H1 (cell line): ENCODE measurements at regions not wholly inside any gene's neighbourhood (a gene's known extent, or its start where the extent isn't known, plus 50 kb on each side); places are given as distances from the start of the nearest gene placed in this dataset.

ENCODE experiments used
- CTCF ChIA-PET: fragments of 300-600 bp; sonication (Branson Sonifier 250); formaldehyde crosslinking; loops from one replicate; lab custom pipeline; 2021; ENCODE audit not compliant: partially characterized antibody; lab: Charles Lee
- POLR2A ChIA-PET: fragments of 300-600 bp; sonication (Branson Sonifier 250); formaldehyde crosslinking; loops from one replicate; lab custom pipeline; 2021; ENCODE audit warnings: inconsistent platforms; ENCODE audit not compliant: partially characterized antibody; lab: Charles Lee
- DNase-seq, 2 experiments: peaks; one replicate each; pipeline versions ENCODE4 v3.0.0 to v3.0.0-alpha.2; 2010 to 2022; ENCODE audit warnings: low spot score in 2 of 2, low read depth in 1 of 2, mixed read lengths in 1 of 2
- FAIRE-seq: peaks from 2 replicates; lab custom pipeline; 2011; peaks lifted over from hg19 to GRCh38; lab: Jason Lieb, UNC
- H2AFZ ChIP-seq: 2 replicates; pipeline ENCODE4 v1.8.1; 2012; ENCODE audit warnings: low read length, inconsistent platforms
- H2AK5ac ChIP-seq: 2 replicates; pipeline ENCODE4 v1.6.1; 2013; ENCODE audit warnings: low read depth, low read length
- H2BK120ac ChIP-seq: replicated peaks from 2 replicates; pipeline ENCODE3; 2013; ENCODE audit warnings: low read depth, low read length, inconsistent platforms
- H2BK12ac ChIP-seq: 2 replicates; pipeline ENCODE4 v1.6.1; 2013; ENCODE audit warnings: low read depth, low read length
- H2BK15ac ChIP-seq: 2 replicates; pipeline ENCODE4 v1.6.1; 2013; ENCODE audit warnings: low read length
- H2BK20ac ChIP-seq: 2 replicates; pipeline ENCODE4 v1.6.1; 2013; ENCODE audit warnings: low read length
- H2BK5ac ChIP-seq: 2 replicates; pipeline ENCODE4 v1.6.1; 2013; ENCODE audit warnings: low read depth, low read length
- H3K14ac ChIP-seq: 2 replicates; pipeline ENCODE4 v1.6.1; 2013; ENCODE audit warnings: inconsistent platforms; ENCODE audit not compliant: insufficient read length
- H3K18ac ChIP-seq: 2 replicates; pipeline ENCODE4 v1.6.1; 2013; ENCODE audit warnings: low read length; ENCODE audit errors: extremely low read depth
- H3K23ac ChIP-seq: 2 replicates; pipeline ENCODE4 v1.6.1; 2013; ENCODE audit warnings: inconsistent platforms; ENCODE audit not compliant: insufficient read length
- H3K23me2 ChIP-seq: 2 replicates; pipeline ENCODE4 v1.6.1; 2013; ENCODE audit warnings: low read depth, low read length
- H3K27ac ChIP-seq: 2 replicates; pipeline ENCODE4 v1.6.1; 2011; ENCODE audit warnings: low read depth, low read length, inconsistent platforms
- H3K27me3 ChIP-seq, 4 experiments: replicated peaks in 1 of 4; 1 replicate in 1 of 4; 2 replicates in 3 of 4; pipeline versions ENCODE4 v1.6.1 to v1.8.1; 2011 to 2013; ENCODE audit warnings: low read length in 3 of 4, mild to moderate bottlenecking in 3 of 4, inconsistent platforms in 2 of 4, mixed read lengths in 2 of 4, moderate library complexity in 1 of 4; ENCODE audit not compliant: control insufficient read depth in 3 of 4, insufficient read depth in 3 of 4; ENCODE audit errors: extremely low read depth in 1 of 4
- H3K36me3 ChIP-seq, 4 experiments: 2 replicates each; pipeline versions ENCODE4 v1.6.1 to v1.8.1; 2011 to 2013; ENCODE audit warnings: mild to moderate bottlenecking in 4 of 4, low read length in 3 of 4, moderate library complexity in 2 of 4, control low read depth in 1 of 4, inconsistent platforms in 1 of 4; ENCODE audit not compliant: insufficient read depth in 4 of 4, control insufficient read depth in 2 of 4
- H3K4ac ChIP-seq: replicated peaks from 2 replicates; pipeline ENCODE3; 2013; ENCODE audit warnings: low read length, low read depth, mixed read lengths, inconsistent platforms; ENCODE audit not compliant: insufficient read length
- H3K4me1 ChIP-seq, 4 experiments: replicated peaks in 1 of 4; 1 replicate in 1 of 4; 2 replicates in 3 of 4; pipeline versions ENCODE4 v1.6.1 to v1.8.1; 2011 to 2013; ENCODE audit warnings: low read length in 3 of 4, inconsistent platforms in 2 of 4, mixed read lengths in 1 of 4; ENCODE audit not compliant: insufficient read depth in 4 of 4, control insufficient read depth in 3 of 4
- H3K4me2 ChIP-seq, 2 experiments: 2 replicates each; pipeline versions ENCODE4 v1.6.1 to v1.8.1; 2011 to 2013; ENCODE audit warnings: low read depth in 2 of 2, low read length in 2 of 2, control low read depth in 1 of 2, inconsistent platforms in 1 of 2, mild to moderate bottlenecking in 1 of 2; ENCODE audit not compliant: insufficient read depth in 1 of 2
- H3K4me3 ChIP-seq, 4 experiments: fragments of 200-600, 300-600 bp in 1 of 4; sonication (generic), shearing (Covaris generic), sonication (Bioruptor Twin) in 1 of 4; 2 replicates each; pipeline versions ENCODE4 v1.5.1 to v1.8.1; 2011 to 2016; ENCODE audit warnings: low read length in 4 of 4, low read depth in 3 of 4, control low read depth in 2 of 4, inconsistent platforms in 2 of 4, mild to moderate bottlenecking in 2 of 4, mixed read lengths in 1 of 4, moderate library complexity in 1 of 4; ENCODE audit not compliant: insufficient read depth in 2 of 4; ENCODE audit errors: extremely low read depth in 1 of 4
- H3K56ac ChIP-seq: replicated peaks from 2 replicates; pipeline ENCODE3; 2013; ENCODE audit warnings: low read depth, mild to moderate bottlenecking, mixed read lengths, low read length, inconsistent platforms; ENCODE audit not compliant: insufficient read length
- H3K79me1 ChIP-seq: 2 replicates; pipeline ENCODE4 v1.6.1; 2013; ENCODE audit warnings: low read depth, low read length, control low read depth
- H3K79me2 ChIP-seq, 2 experiments: 2 replicates each; pipeline versions ENCODE4 v1.6.1 to v1.8.1; 2012 to 2013; ENCODE audit warnings: low read length in 2 of 2, mild to moderate bottlenecking in 2 of 2, inconsistent platforms in 1 of 2; ENCODE audit not compliant: insufficient read depth in 2 of 2, control insufficient read depth in 1 of 2
- H3K9ac ChIP-seq, 4 experiments: replicated peaks in 1 of 4; 1 replicate in 1 of 4; 2 replicates in 3 of 4; pipeline versions ENCODE4 v1.6.1 to v1.8.1; 2011 to 2013; ENCODE audit warnings: low read depth in 3 of 4, low read length in 3 of 4, control low read depth in 2 of 4, mild to moderate bottlenecking in 2 of 4, moderate library complexity in 2 of 4, inconsistent platforms in 1 of 4; ENCODE audit errors: extremely low read depth in 1 of 4
- H3K9me3 ChIP-seq, 2 experiments: 2 replicates each; pipeline versions ENCODE4 v1.6.1 to v1.8.1; 2012 to 2013; ENCODE audit warnings: mild to moderate bottlenecking in 2 of 2, moderate library complexity in 2 of 2, control low read depth in 1 of 2, inconsistent platforms in 1 of 2, low read depth in 1 of 2, low read length in 1 of 2, mixed read lengths in 1 of 2; ENCODE audit not compliant: insufficient read depth in 2 of 2
- H4K20me1 ChIP-seq, 2 experiments: replicated peaks in 1 of 2; 2 replicates each; pipeline versions ENCODE3 to v1.8.1; 2011 to 2013; ENCODE audit warnings: inconsistent platforms in 2 of 2, low read length in 2 of 2, mild to moderate bottlenecking in 1 of 2; ENCODE audit not compliant: insufficient read depth in 2 of 2, control insufficient read depth in 1 of 2
- H4K5ac ChIP-seq: 2 replicates; pipeline ENCODE4 v1.6.1; 2013; ENCODE audit warnings: low read length, low read depth, mixed read lengths, inconsistent platforms; ENCODE audit not compliant: insufficient read length
- H4K8ac ChIP-seq: 2 replicates; pipeline ENCODE4 v1.8.0; 2013; ENCODE audit warnings: mild to moderate bottlenecking, moderate library complexity, low read length, inconsistent platforms; ENCODE audit not compliant: insufficient read depth; ENCODE audit errors: extremely low read depth
- H4K91ac ChIP-seq: replicated peaks from 2 replicates; pipeline ENCODE3; 2013; ENCODE audit warnings: low read length, mixed read lengths, inconsistent platforms; ENCODE audit not compliant: insufficient read length
- BCL11A ChIP-seq, 2 experiments: IDR thresholded peaks; one replicate each; pipeline ENCODE4 v1.6.1; 2011; ENCODE audit warnings: low read depth in 2 of 2, low read length in 2 of 2, mild to moderate bottlenecking in 2 of 2
- CBX5 ChIP-seq: fragments of 300-800, 300-1000 bp; sonication (generic); IDR thresholded peaks from 2 replicates; pipeline ENCODE4 v1.7.1; 2016; ENCODE audit warnings: antibody characterized with exemption, low read length, low read depth
- CREB1 ChIP-seq: IDR thresholded peaks from 2 replicates; pipeline ENCODE4 v1.6.1; 2012; ENCODE audit warnings: inconsistent platforms
- FOSL1 ChIP-seq: IDR thresholded peaks from 2 replicates; pipeline ENCODE4 v1.6.1; 2011; ENCODE audit warnings: mild to moderate bottlenecking, low read depth, low read length, moderate library complexity; ENCODE audit not compliant: insufficient read depth
- KDM4A ChIP-seq: IDR thresholded peaks from one replicate; pipeline ENCODE4 v1.7.1; 2012; ENCODE audit warnings: low read depth, mild to moderate bottlenecking, moderate library complexity, low read length, inconsistent platforms; ENCODE audit not compliant: severe bottlenecking
- MAFK ChIP-seq: IDR thresholded peaks from 2 replicates; pipeline ENCODE4 v1.6.1; 2012; ENCODE audit warnings: low read depth, mild to moderate bottlenecking, improper control_type of control experiment, low read length
- POLR2AphosphoS5 ChIP-seq: IDR thresholded peaks from 2 replicates; pipeline ENCODE4 v1.6.1; 2011; ENCODE audit warnings: low read depth, low read length
- SP1 ChIP-seq: IDR thresholded peaks from 2 replicates; pipeline ENCODE4 v1.6.1; 2011; ENCODE audit warnings: low read depth, low read length
- ZNF274 ChIP-seq: IDR thresholded peaks from 2 replicates; pipeline ENCODE4 v1.7.0; 2012; ENCODE audit warnings: low read length, borderline replicate concordance; ENCODE audit errors: extremely low read depth
- WGBS, 2 experiments: shearing (Covaris generic) in 1 of 2; methylation state at CpG; one replicate each; pipeline versions ENCODE4 v1.1.6 to v1.1.7; 2013 to 2015; ENCODE audit warnings: low lambda C conversion rate in 2 of 2, mixed read lengths in 2 of 2, inconsistent platforms in 1 of 2, low coverage in 1 of 2, missing lambda C conversion rate in 1 of 2; ENCODE audit not compliant: insufficient replicate concordance in 2 of 2, insufficient coverage in 1 of 2, insufficient read length in 1 of 2; ENCODE audit errors: extremely low coverage in 1 of 2, missing lambda C conversion rate in 1 of 2; 5-methylcytosine and 5-hydroxymethylcytosine counted together

DNA sequence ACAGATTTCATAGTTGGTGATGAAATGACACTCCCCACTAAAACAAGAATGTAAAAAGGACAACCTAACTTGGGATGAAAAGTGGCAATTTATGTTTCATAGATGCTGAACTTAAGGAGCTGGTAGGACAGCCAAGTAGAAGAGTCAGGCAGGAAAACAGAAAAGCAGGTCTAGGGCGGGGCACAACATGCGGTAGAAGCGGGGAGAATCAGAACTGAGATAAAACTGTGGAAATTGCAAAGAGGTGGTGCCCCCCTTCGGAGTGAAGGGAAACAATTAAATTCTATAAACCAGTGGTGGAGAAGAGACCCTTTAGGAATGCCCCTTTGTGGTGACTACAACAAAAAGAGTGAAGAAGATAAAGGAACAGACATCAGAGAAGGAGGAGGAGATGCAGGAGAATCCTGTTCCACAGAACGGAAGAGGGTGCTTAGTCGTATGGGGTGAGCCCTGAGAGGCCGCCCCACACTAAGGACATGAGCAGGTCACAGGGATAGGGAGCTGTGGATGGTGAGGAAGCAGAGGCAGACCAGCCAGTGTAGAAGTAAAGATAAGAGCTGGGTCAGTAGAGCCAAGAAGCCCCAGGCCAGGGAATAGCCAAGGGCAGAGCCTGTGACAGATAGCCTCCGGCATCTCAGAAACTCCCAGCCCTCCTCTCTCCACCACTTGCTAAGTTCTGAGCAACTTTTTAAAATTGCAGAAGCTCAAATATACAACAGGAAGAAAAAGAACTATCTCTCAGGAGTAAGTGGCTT lies 100.3 kb upstream of the DOCK9 start:
- DNase-seq: no peak

More for the DNA sequence above, 100.3 kb upstream of the DOCK9 start:
- H2BK120ac ChIP-seq: no peak overlapping the region
- H3K79me1 ChIP-seq: no peaks in the 10 kb centered on the region
- H3K4ac ChIP-seq: no peak overlapping the region
- no peak for TF ChIP-seq SP1
- no peak for TF ChIP-seq ZNF274
- TF ChIP-seq BCL11A (IDR thresholded peaks at IDR 0.05; ENCODE audit: low read depth in 2 of 2, low read length in 2 of 2): no peak
- TF ChIP-seq POLR2AphosphoS5: no peak
- no peak for TF ChIP-seq CBX5
- TF ChIP-seq CREB1: no peak
- TF ChIP-seq FOSL1: no peak
- no peak for TF ChIP-seq KDM4A
- no peak for TF ChIP-seq MAFK
- H2BK20ac ChIP-seq: no peak overlapping the region
- no peak overlapping the region for H4K8ac ChIP-seq
- H3K4me3 ChIP-seq: no peak overlapping the region
- H3K9ac ChIP-seq: no peak overlapping the region
- H3K4me1 ChIP-seq: no peaks in the 10 kb centered on the region
- no peak overlapping the region for H2BK5ac ChIP-seq
- no peak overlapping the region for H2BK15ac ChIP-seq
- no peak overlapping the region for H3K27ac ChIP-seq
- H3K23me2 ChIP-seq: no peaks in the 10 kb centered on the region
- H3K9me3 ChIP-seq: no peaks in the 10 kb centered on the region
- no peak for FAIRE-seq
- no peaks in the 10 kb centered on the region for H3K79me2 ChIP-seq
- no peak overlapping the region for H3K23ac ChIP-seq
- H3K14ac ChIP-seq: no peak overlapping the region
- no peak overlapping the region for H3K56ac ChIP-seq
- H3K18ac ChIP-seq: no peak overlapping the region
- H3K27me3 ChIP-seq: no peaks in the 10 kb centered on the region
- no peak overlapping the region for H2BK12ac ChIP-seq
- H2AFZ ChIP-seq: no peak overlapping the region
- no peaks in the 10 kb centered on the region for H3K36me3 ChIP-seq
- ChIA-PET CTCF (interaction anchor here (0.9 to 1.8 kb wide), 3 partner anchors 9 to 49 kb away, joined by 3 to 4 read pairs (median 4); no protein-coding TSS in a partner anchor), POLR2A (no interaction called here)
- H2AK5ac ChIP-seq: no peak overlapping the region
- H4K20me1 ChIP-seq: no peaks in the 10 kb centered on the region
- H3K4me2 ChIP-seq: no peak overlapping the region
- H4K91ac ChIP-seq: no peak overlapping the region
- no peak overlapping the region for H4K5ac ChIP-seq
- 81% methylated on average over 8 of the region's 8 CpGs; no CpG with 5 or more reads in 1 of the 2 experiments for WGBS, 2 experiments
